K562 (cell line): ENCODE measurements at regions not wholly inside any gene's neighbourhood (a gene's known extent, or its start where the extent isn't known, plus 50 kb on each side); places are given as distances from the start of the nearest gene placed in this dataset.

Source experiments
- ARNT ChIP-seq, 2 experiments: fragments of 450-650 bp; IDR thresholded peaks; 2 replicates each; pipeline ENCODE4 v1.6.1; 2016; ENCODE audit warnings: mild to moderate bottlenecking in 1 of 2
- CUX1 ChIP-seq: fragments of 200-800 bp; sonication (Bioruptor generic); IDR thresholded peaks from 2 replicates; pipeline ENCODE4 v1.6.1; 2016; ENCODE audit warnings: missing genetic modification characterization, missing compliant biosample characterization
- ERF ChIP-seq: fragments of 450-650 bp; formaldehyde crosslinking; IDR thresholded peaks from 2 replicates; pipeline ENCODE4 v1.4.0; 2020; ENCODE audit warnings: mild to moderate bottlenecking, mixed read lengths
- FOXK2 ChIP-seq, 2 experiments: fragments of 450-650 bp; IDR thresholded peaks in 1 of 2; conservative IDR thresholded peaks in 1 of 2; 2 replicates each; pipeline ENCODE4 v1.6.1; 2016; ENCODE audit warnings: low read depth in 2 of 2, mild to moderate bottlenecking in 1 of 2
- MTA3 ChIP-seq: fragments of 450-650 bp; formaldehyde crosslinking; IDR thresholded peaks from 2 replicates; pipeline ENCODE4 v1.6.1; 2017; ENCODE audit warnings: mild to moderate bottlenecking, borderline replicate concordance
- MTF1 ChIP-seq: fragments of 250-450 bp; sonication (Bioruptor Pico); IDR thresholded peaks from 2 replicates; pipeline ENCODE4 v1.9.0; 2021; ENCODE audit warnings: moderate library complexity, mild to moderate bottlenecking, inconsistent platforms, borderline replicate concordance
- MYC ChIP-seq, 2 experiments: fragments of 250-450 bp in 1 of 2; sonication (Bioruptor Pico) in 1 of 2; IDR thresholded peaks; 2 replicates each; pipeline versions ENCODE4 v1.5.1 to v1.6.1; 2012 to 2021; ENCODE audit warnings: low read depth in 2 of 2, borderline replicate concordance in 1 of 2, improper control_type of control experiment in 1 of 2, low read length in 1 of 2, mild to moderate bottlenecking in 1 of 2, moderate library complexity in 1 of 2
- NFYB ChIP-seq: IDR thresholded peaks from 2 replicates; pipeline ENCODE4 v1.6.1; 2011; ENCODE audit warnings: mild to moderate bottlenecking, moderate library complexity; ENCODE audit not compliant: insufficient read length; ENCODE audit errors: extremely low read depth
- NRF1 ChIP-seq, 2 experiments: fragments of 450-650 bp; IDR thresholded peaks in 1 of 2; conservative IDR thresholded peaks in 1 of 2; 2 replicates each; pipeline ENCODE4 v1.6.1; 2014; ENCODE audit warnings: mild to moderate bottlenecking in 2 of 2
- POLR2AphosphoS2 ChIP-seq: IDR thresholded peaks from 2 replicates; pipeline ENCODE4 v1.6.1; 2012; ENCODE audit warnings: low read length, improper control_type of control experiment
- RFX5 ChIP-seq: IDR thresholded peaks from 2 replicates; pipeline ENCODE4 v1.6.1; 2011; ENCODE audit warnings: low read depth, mild to moderate bottlenecking, improper control_type of control experiment, low read length
- SIN3B ChIP-seq: fragments of 450-650 bp; IDR thresholded peaks from 2 replicates; pipeline ENCODE4 v1.6.1; 2017; ENCODE audit warnings: low read depth, mild to moderate bottlenecking, moderate library complexity
- SMARCE1 ChIP-seq: fragments of 450-650 bp; IDR thresholded peaks from 2 replicates; pipeline ENCODE4 v1.7.1; 2016; ENCODE audit warnings: mild to moderate bottlenecking
- SNIP1 ChIP-seq: fragments of 450-650 bp; IDR thresholded peaks from 2 replicates; pipeline ENCODE4 v1.7.1; 2017; ENCODE audit warnings: low read depth, mild to moderate bottlenecking
- ZBTB9 ChIP-seq: fragments of 450-650 bp; formaldehyde crosslinking; IDR thresholded peaks from 2 replicates; pipeline ENCODE4 v1.4.0; 2020; ENCODE audit warnings: mild to moderate bottlenecking, moderate library complexity
- ZEB2 ChIP-seq: fragments of 450-650 bp; IDR thresholded peaks from 2 replicates; pipeline ENCODE4 v1.6.1; 2016
- ZNF79 ChIP-seq: fragments of 250-450 bp; sonication (Bioruptor Pico); IDR thresholded peaks from 2 replicates; pipeline ENCODE4 v1.4.0; 2020; ENCODE audit warnings: low read depth, mild to moderate bottlenecking, moderate library complexity
- TF ChIP-seq, protein P1 (sequence below): fragments of 450-650 bp; formaldehyde crosslinking; IDR thresholded peaks from 2 replicates; pipeline ENCODE4 v1.4.0; 2020; ENCODE audit warnings: mild to moderate bottlenecking, moderate library complexity

- no peak for TF ChIP-seq NFYB
- peak; percentile 56; the same call in 1 of the 2 replicates for TF ChIP-seq MYC (IDR thresholded peaks at IDR 0.05; ENCODE audit: low read depth, low read length)
- no peak for TF ChIP-seq MYC (CRISPR knock-in tag; IDR thresholded peaks at IDR 0.05; ENCODE audit: borderline replicate concordance, low read depth)
- no peak for TF ChIP-seq ZNF79 (CRISPR knock-in tag)
- TF ChIP-seq FOXK2 (conservative IDR thresholded peaks at IDR 0.05 in 1 of 2, IDR thresholded peaks at IDR 0.05 in 1 of 2; ENCODE audit: low read depth in 2 of 2), result peak in 1 of 2 experiments; percentile 49; a peak in 1 of 4 replicates
- TF ChIP-seq ZEB2, result peak; percentile 89
- no peak for TF ChIP-seq MTF1 (CRISPR knock-in tag)
- TF ChIP-seq, protein P1, sequence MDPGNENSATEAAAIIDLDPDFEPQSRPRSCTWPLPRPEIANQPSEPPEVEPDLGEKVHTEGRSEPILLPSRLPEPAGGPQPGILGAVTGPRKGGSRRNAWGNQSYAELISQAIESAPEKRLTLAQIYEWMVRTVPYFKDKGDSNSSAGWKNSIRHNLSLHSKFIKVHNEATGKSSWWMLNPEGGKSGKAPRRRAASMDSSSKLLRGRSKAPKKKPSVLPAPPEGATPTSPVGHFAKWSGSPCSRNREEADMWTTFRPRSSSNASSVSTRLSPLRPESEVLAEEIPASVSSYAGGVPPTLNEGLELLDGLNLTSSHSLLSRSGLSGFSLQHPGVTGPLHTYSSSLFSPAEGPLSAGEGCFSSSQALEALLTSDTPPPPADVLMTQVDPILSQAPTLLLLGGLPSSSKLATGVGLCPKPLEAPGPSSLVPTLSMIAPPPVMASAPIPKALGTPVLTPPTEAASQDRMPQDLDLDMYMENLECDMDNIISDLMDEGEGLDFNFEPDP (CRISPR knock-in tag), result no peak
- no peak for TF ChIP-seq RFX5
- TF ChIP-seq CUX1 (CRISPR knock-in tag), result no peak
- TF ChIP-seq SNIP1, result no peak
- peak; percentile 83 for TF ChIP-seq SMARCE1
- TF ChIP-seq SIN3B, result no peak
- TF ChIP-seq MTA3, result no peak
- TF ChIP-seq ZBTB9 (CRISPR knock-in tag), result no peak
- no peak for TF ChIP-seq ERF (CRISPR knock-in tag)
- TF ChIP-seq NRF1 (conservative IDR thresholded peaks at IDR 0.05 in 1 of 2, IDR thresholded peaks at IDR 0.05 in 1 of 2), result 0 out of 4 replicates have a peak, but pooled peaks of 1 of the 2 experiments have one; percentile 15
- peak in 1 of 2 experiments; percentile 97; a peak in 2 of 4 replicates for TF ChIP-seq ARNT (IDR thresholded peaks at IDR 0.05)
- TF ChIP-seq POLR2AphosphoS2, result no peak
These were observed 144.6 kb downstream of the LRIG2 start (continued) for GRCh38 chr1:113217447-113218208.
